Neutrophil (primary cell): ENCODE measurements at regions not wholly inside any gene's neighbourhood (a gene's known extent, or its start where the extent isn't known, plus 50 kb on each side); places are given as distances from the start of the nearest gene placed in this dataset.
"Not testable (repeated sequence)": the region's sequence is repeated elsewhere in the genome, so short reads cannot be mapped to it uniquely, and the experiment has no call there.

Experiments
- H3K27ac ChIP-seq: fragments of 200-600 bp; sonication (generic); 2 replicates; pipeline ENCODE4 v1.5.1; 2016; ENCODE audit warnings: mild to moderate bottlenecking, moderate library complexity
- H3K27me3 ChIP-seq: fragments of 200-600 bp; sonication (generic); 2 replicates; pipeline ENCODE4 v1.6.0; 2016; ENCODE audit warnings: mild to moderate bottlenecking
- H3K36me3 ChIP-seq: fragments of 200-600 bp; sonication (generic); 2 replicates; pipeline ENCODE4 v1.5.1; 2017
- H3K4me1 ChIP-seq, 2 experiments: fragments of 200-600 bp in 1 of 2; sonication (generic) in 1 of 2; 1 replicate in 1 of 2; 2 replicates in 1 of 2; pipeline versions ENCODE4 v1.5.1 to v1.6.1; 2013 to 2016; ENCODE audit warnings: low read depth in 1 of 2, low read length in 1 of 2, mild to moderate bottlenecking in 1 of 2, moderate library complexity in 1 of 2; ENCODE audit not compliant: control insufficient read depth in 1 of 2, insufficient read depth in 1 of 2
- H3K4me3 ChIP-seq, 2 experiments: fragments of 200-600 bp in 1 of 2; sonication (generic) in 1 of 2; 1 replicate in 1 of 2; 2 replicates in 1 of 2; pipeline ENCODE4 v1.5.1; 2013 to 2016; ENCODE audit warnings: low read depth in 1 of 2, low read length in 1 of 2, mild to moderate bottlenecking in 1 of 2, moderate library complexity in 1 of 2
- H3K9me3 ChIP-seq: fragments of 200-600 bp; sonication (generic); 2 replicates; pipeline ENCODE4 v1.5.1; 2016
- TF ChIP-seq, protein P1 (sequence below): fragments of 200-600 bp; sonication (generic); IDR thresholded peaks from 2 replicates; pipeline ENCODE4 v1.5.1; 2016; ENCODE audit warnings: antibody characterized with exemption

DNA sequence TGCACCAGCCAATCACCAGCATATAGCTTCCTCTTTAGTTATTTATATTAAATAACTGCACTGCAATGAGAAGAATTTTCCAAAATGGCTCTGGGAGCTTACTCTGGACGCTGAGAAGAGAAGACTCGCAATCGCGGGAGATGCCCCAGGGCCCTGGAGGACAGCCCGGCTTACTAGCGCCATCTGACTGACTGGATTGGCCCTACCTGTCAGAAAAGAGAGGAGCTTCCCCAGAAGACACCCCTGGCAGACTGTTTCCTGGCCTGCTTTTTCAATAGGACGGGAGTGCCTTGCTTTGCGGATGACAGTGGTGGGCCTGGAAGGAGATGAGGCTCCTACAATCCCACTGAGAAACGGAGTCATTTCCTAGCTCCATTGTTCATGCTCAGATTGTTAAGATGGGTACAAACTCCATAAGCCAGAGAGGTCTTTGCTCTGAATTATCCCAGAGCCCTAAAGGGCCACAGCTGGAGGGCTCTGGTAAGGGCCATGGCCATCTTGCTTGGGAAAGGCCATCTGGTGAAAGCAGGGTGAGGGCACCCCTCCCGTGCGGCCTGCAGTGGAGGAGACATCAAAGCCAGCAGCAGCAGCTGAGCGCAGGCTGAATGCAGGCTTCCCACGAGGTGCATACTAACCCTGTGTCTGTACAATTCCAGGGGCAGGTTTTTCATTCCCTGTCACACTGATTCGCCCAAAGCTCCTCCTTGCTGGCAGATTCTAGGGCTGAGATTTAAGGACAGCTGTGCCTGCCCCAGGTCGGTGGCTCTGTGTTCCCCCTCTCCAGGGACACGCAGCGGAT is 92.1 kb downstream of the GALR1 start:
- no peak overlapping the region for H3K27ac ChIP-seq
- H3K36me3 ChIP-seq: no peaks in the 10 kb centered on the region
- TF ChIP-seq, protein P1, sequence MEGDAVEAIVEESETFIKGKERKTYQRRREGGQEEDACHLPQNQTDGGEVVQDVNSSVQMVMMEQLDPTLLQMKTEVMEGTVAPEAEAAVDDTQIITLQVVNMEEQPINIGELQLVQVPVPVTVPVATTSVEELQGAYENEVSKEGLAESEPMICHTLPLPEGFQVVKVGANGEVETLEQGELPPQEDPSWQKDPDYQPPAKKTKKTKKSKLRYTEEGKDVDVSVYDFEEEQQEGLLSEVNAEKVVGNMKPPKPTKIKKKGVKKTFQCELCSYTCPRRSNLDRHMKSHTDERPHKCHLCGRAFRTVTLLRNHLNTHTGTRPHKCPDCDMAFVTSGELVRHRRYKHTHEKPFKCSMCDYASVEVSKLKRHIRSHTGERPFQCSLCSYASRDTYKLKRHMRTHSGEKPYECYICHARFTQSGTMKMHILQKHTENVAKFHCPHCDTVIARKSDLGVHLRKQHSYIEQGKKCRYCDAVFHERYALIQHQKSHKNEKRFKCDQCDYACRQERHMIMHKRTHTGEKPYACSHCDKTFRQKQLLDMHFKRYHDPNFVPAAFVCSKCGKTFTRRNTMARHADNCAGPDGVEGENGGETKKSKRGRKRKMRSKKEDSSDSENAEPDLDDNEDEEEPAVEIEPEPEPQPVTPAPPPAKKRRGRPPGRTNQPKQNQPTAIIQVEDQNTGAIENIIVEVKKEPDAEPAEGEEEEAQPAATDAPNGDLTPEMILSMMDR: no peak
- H3K9me3 ChIP-seq: no peaks in the 10 kb centered on the region
- no peaks in the 10 kb centered on the region for H3K27me3 ChIP-seq
- H3K4me3 ChIP-seq: no peak overlapping the region
- no peaks in the 10 kb centered on the region for H3K4me1 ChIP-seq

DNA sequence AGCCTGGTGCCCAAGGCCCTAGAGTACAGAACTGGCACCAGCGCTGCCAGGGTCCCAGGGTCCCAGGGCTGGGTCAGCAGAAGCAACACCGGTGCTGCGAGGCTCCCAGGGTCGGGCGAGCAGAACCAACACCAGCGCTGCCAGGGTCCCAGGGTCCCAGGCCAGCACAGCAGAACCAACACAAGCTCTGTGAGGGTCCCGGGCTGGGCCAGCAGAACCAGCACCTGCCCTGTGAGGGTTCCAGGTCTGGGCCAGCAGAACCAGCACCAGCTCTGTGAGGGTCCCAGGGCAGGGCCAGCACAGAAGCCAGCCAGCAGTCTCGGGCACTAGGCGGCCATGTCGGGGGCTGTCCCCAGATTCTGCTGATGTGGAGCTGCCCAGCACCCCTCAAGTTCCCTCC is 93.1 kb downstream of the GALR1 start:
- TF ChIP-seq, protein P1: no peak
- H3K9me3 ChIP-seq: no peaks in the 10 kb centered on the region

DNA sequence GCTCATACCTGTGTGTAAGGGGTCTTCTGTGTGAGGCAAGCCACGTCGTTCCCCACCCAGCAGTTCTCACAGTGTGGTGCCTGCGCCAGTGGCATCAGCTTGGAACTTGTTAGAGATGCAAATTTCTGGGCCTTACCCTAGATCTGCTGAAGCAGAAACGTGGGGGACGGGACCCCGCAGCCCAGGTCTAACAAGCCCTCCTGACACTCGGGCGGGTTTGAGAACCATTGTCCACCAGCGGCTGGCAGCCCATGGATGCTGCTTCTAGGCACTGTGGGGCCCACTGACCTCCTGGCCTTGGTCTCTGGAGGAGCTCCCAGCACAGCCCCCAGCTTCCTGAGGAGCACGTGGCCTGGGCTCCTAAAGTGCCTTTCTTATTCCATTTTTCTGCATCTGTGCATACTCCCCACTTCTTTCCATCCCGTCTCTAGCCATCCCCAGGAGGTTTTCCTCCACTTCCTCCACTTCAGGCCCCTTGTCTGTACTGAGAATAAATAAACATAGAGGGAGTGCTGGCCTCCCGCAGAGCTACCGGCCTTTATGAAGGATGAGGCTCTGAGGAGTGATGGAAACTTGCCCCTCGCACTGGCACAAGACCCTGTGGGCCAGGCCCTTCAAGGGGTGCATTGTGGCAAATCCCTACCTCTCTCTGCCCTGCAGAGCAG is 94.3 kb downstream of the GALR1 start:
- no peaks in the 10 kb centered on the region for H3K4me1 ChIP-seq
- no peaks in the 10 kb centered on the region for H3K9me3 ChIP-seq
- H3K27me3 ChIP-seq: no peaks in the 10 kb centered on the region
- no peaks in the 10 kb centered on the region for H3K36me3 ChIP-seq
- no peak overlapping the region for H3K27ac ChIP-seq
- TF ChIP-seq, protein P1: no peak
- H3K4me3 ChIP-seq: no peak overlapping the region

More for the DNA sequence above, 93.1 kb downstream of the GALR1 start:
- no peaks in the 10 kb centered on the region for H3K4me1 ChIP-seq
- no peaks in the 10 kb centered on the region for H3K27me3 ChIP-seq
- no peak overlapping the region for H3K27ac ChIP-seq
- H3K36me3 ChIP-seq: no peaks in the 10 kb centered on the region
- no peak overlapping the region for H3K4me3 ChIP-seq

DNA sequence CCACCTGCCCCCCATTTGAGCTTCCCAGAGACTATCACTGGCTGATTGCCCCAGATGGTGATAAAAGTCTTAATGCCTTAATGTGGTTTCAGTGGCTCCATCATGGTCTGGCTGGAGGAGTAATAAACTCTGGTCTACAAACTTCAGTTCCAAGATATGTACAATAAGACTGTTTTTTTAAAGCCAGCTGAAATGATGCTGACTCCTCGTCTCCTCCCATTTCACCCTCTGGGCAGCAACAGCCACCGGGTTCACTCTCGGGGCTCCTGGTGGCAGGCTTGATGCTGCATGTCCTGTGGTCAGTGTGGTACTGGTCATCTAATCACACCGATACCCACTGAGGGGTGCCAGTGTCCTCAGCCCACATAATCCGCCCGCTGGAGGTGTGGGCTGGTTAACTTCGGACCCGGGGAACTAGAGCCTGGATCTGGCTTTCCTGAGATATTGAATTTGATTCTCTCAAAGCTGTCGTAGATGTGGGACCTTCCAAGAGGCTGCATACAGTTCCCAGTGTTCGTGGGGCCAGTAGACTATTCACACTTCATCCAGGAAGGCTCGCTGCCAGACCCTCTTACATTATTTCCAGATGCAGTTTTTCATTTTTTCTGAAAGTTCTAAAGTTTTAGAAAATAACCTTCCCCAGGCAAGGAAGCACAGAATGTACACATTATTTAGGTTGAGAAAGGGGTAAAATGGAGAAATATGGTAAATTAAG is 95.3 kb downstream of the GALR1 start:
- no peaks in the 10 kb centered on the region for H3K36me3 ChIP-seq
- no peaks in the 10 kb centered on the region for H3K27me3 ChIP-seq
- no peaks in the 10 kb centered on the region for H3K4me1 ChIP-seq
- H3K27ac ChIP-seq: no peak overlapping the region
- no peaks in the 10 kb centered on the region for H3K9me3 ChIP-seq
- no peak overlapping the region for H3K4me3 ChIP-seq
- TF ChIP-seq, protein P1: no peak

DNA sequence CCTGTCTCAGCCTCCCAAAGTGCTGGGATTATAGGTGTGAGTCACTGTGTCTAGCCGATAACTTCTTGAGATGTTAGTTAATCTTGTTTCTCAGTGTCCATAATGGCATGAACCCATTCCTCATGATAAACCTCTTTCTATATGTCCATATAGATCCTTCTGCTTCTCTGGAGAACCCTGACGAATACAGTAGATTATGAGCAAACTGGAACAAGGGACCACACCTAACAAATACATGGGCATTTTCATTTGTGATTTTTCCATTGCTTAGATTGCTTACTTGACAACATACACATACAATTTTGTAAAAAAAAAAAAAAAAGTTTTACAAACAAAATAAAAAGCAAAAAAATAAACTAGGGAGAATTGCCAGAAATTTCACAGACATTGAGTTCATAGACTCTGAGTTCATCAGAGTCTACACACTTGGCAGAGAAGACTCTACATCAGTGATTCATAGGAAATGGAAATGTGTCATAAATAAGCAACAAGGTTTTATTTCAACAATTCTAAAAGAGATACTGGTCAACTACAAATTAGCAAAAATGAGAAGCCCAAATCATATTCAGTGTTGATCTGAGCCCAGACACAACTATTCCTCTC is 96.7 kb downstream of the GALR1 start:
- H3K27me3 ChIP-seq: no peaks in the 10 kb centered on the region
- no peaks in the 10 kb centered on the region for H3K4me1 ChIP-seq
- TF ChIP-seq, protein P1: no peak
- H3K36me3 ChIP-seq: no peaks in the 10 kb centered on the region
- H3K27ac ChIP-seq: no peak overlapping the region
- H3K9me3 ChIP-seq: no peaks in the 10 kb centered on the region
- no peak overlapping the region for H3K4me3 ChIP-seq

DNA sequence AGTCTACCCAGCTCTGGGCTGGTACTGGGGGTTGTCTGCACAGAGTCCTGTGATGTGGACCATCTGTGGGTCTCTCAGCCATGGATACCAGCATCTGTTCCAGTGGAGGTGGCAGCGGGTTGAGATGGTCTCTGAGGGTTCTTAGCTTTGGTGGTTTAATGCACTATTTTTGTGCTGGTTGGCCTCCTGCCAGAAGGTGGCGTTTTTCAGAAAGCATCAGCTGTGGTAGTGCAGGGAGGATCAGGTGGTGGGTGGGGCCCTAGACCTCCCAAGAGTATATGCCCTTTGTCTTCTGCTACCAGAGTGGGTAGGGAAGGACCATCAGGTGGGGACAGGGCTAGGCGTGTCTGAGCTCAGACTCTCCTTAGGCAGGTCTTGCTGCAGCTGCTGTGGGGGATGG is 103.7 kb downstream of the GALR1 start:
- not testable (repeated sequence) for H3K9me3 ChIP-seq

More for the DNA sequence above, 103.7 kb downstream of the GALR1 start:
- H3K36me3 ChIP-seq, H3K4me1 ChIP-seq, H3K4me3 ChIP-seq, H3K27ac ChIP-seq, H3K27me3 ChIP-seq: not testable (repeated sequence)
